A172 (cell line): ENCODE measurements at regions not wholly inside any gene's neighbourhood (a gene's known extent, or its start where the extent isn't known, plus 50 kb on each side); places are given as distances from the start of the nearest gene placed in this dataset.
"Not testable (repeated sequence)": the region's sequence is repeated elsewhere in the genome, so short reads cannot be mapped to it uniquely, and the experiment has no call there.

ENCODE experiments used
- DNase-seq: peaks from one replicate; pipeline ENCODE4 v3.0.0-alpha.2; 2015; ENCODE audit warnings: low spot score

GRCh38 chr16:29145086-29145485 is 160.2 kb downstream of the LAT start:
- DNase-seq: not testable (repeated sequence)

GRCh38 chr16:29144669-29145062 is 159.8 kb downstream of the LAT start:
- not testable (repeated sequence) for DNase-seq

- DNase-seq: not testable (repeated sequence)
Observed at GRCh38 chr16:29143739-29144668, 159.2 kb downstream of the LAT start.

DNA sequence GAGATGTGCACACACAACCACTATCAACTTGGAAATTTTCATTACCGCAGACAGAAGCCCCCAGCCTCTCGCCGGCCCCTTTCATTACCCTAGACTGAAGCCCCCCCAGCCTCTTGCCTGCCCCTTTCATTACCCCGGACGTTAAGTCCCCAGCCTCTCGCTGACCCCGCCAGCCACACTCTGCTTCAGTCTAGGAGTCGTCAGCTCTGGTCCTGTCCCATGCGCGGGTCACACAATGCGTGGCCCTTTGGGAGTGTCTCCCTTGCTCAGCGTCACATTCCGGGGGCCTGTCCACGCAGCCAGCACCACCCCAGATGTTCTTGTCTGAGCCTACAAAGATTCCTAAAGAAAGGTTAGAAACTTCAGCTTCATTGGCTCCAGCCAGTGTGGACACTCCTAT is 157.7 kb downstream of the LAT start:
- DNase-seq: not testable (repeated sequence)

DNA sequence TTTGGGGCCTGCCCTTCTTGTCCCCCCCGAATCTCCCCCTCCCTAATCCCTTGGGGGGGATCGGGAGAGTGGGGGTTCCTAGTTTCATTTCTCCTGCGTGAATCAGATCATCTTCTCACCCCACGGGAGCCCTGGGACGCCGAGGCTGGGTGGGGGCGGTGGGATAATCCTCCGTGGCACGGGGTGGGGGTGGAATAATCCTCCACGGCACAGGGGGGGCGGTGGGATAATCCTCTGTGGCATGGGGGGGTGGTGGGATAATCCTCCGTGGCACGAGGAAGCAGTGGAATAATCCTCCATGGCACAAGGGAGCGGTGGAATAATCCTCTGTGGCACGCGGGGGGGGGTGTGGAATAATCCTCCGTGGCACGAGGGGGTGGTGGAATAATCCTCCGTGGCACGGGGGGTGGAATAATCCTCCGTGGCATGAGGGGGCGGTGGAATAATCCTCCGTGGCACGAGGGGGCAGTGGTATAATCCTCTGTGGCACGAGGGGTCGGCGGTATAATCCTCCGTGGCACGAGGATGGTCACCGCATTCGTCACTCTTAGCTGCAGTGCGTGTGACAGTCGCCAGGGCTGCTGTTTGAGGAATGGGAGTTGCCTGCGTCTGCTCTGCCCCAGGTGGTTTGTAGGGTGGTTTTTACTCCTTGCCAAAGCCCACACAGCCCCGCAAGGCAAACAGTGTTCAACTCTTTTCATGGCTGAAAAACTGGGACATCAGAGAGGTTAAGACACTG is 156.9 kb downstream of the LAT start:
- DNase-seq: no peak

- DNase-seq: not testable (repeated sequence)
Observed at GRCh38 chr16:29141121-29141520, 156.3 kb downstream of the LAT start.

GRCh38 chr16:29139901-29140855 is 155.3 kb downstream of the LAT start:
- DNase-seq: not testable (repeated sequence)

DNA sequence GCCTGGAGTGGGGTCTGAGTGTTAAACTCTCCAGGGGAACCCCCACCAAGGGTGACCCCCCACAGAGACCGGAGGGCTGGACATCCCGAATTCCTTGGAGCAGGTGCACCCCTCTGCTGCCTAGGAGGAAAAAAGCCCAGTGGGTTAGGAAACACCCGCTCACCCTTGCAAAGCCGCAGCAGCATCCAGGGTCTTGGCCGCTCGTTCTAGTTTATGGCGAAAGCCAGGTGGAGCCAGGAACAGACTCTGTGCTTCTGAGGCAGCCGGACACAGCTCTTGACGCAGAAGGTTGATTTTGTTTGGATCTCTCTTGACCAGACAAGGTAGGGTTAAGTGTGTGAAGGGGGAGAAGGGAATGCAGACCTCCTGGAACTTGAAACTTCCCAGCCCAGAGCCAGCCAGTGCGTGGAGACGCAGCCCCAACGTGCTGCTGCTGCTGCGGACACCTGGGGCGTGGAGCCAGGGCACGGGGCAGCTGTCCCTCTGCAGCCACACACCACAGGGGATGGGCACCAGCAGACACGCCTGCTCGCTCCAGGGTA is 154.5 kb downstream of the LAT start:
- no peak for DNase-seq

GRCh38 chr16:29138698-29139097 is 153.8 kb downstream of the LAT start:
- DNase-seq: not testable (repeated sequence)

GRCh38 chr16:29137894-29138662 is 153.2 kb downstream of the LAT start:
- not testable (repeated sequence) for DNase-seq

DNA sequence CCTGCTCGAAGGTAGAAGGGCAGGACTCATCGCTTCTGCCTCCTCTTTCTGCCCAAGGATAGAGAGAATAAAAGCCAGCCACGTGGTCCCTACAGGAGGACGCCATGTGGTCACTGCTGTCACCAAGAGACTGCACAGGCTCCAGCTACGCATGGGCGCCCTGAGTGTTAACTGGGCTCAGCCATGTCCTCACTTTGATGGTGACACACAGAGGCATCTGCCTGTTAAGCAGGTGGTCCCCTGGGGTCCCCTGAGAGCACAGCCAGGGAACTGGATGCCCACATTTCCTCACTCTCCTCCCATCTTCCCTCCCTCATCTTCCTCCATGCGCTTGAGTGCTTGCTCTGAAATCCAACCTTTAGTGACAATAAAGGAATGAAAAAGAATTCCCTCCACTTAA is 152.6 kb downstream of the LAT start:
- DNase-seq: not testable (repeated sequence)

GRCh38 chr16:29136916-29137315 is 152.1 kb downstream of the LAT start:
- DNase-seq: not testable (repeated sequence)

GRCh38 chr16:29136046-29136696 is 151.3 kb downstream of the LAT start:
- DNase-seq: not testable (repeated sequence)

DNA sequence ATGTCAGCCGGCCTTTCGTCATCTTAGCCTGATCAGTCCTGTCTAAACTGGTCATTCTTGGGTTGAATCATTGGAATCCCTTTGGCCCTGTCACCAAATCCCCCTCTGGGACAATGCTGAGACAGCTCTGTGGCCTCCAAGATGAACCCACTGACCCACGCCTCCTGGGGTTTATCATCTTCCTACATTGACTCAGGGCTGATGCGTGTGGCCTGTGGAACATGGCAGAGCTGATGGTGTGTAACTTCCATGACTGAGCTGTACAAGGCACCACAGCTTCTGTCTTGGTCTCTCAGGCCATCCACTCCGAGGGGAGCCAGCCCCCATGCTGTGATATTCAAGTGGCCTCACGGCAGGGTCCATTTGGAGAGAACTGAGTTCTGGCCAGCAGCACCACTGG is 150.2 kb downstream of the LAT start:
- DNase-seq: not testable (repeated sequence)

DNA sequence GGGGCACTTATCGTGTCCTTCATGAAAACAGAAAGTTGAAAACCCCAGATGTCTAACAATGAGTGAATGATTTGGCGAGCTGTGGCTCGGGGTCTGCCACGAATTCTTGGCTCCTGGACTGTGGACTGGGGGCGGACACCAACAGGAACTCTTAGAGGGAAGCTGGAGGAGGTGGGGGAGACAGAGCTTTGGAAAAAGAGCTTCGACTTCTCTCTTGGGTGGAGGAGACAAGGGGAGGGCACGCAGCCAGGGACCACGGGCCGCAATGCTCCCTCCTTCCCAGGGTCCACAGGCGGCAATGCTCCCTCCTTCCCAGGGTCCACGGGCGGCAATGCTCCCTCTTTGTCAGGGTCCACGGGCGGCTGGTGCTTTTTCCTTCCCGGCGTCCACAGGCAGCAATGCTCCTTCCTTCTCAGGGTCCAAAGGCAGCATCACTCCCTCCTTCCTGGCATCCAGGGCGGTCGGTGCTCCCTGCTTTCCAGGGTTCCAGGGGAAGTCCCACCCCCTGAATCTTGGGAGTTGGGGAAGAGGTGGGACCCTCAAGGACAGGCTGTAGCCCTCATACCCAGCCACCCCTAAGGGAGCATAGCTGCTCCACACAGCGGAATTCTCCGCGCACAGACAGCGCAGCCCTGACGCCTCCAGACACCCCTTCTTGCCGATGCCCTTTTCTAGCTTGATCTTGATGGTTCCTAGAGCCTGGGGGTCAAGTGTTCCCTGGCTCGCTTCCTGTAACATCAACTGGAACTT is 149.0 kb downstream of the LAT start:
- DNase-seq: not testable (repeated sequence)

GRCh38 chr16:29132869-29133268 is 148.0 kb downstream of the LAT start:
- DNase-seq: not testable (repeated sequence)

DNA sequence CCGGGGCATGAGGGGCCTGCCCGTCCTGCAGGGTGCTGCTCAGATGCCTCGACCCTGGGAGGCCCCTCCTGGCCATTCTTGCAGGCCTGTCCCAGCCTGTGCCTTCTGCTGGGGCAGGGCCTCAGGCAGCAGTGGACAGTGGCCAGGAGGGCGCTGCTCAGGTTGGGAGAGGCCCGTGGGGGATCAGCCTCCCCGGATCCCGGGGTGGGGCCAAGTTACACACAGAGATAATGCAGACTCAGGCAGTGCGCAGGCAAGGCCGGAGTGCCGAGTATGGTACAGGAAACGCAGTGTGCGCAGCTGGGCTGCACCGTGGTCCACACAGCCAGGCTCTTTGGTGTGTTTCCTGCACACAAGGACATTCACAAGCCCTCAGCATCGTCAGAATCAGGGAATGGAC is 147.6 kb downstream of the LAT start:
- DNase-seq: not testable (repeated sequence)

DNA sequence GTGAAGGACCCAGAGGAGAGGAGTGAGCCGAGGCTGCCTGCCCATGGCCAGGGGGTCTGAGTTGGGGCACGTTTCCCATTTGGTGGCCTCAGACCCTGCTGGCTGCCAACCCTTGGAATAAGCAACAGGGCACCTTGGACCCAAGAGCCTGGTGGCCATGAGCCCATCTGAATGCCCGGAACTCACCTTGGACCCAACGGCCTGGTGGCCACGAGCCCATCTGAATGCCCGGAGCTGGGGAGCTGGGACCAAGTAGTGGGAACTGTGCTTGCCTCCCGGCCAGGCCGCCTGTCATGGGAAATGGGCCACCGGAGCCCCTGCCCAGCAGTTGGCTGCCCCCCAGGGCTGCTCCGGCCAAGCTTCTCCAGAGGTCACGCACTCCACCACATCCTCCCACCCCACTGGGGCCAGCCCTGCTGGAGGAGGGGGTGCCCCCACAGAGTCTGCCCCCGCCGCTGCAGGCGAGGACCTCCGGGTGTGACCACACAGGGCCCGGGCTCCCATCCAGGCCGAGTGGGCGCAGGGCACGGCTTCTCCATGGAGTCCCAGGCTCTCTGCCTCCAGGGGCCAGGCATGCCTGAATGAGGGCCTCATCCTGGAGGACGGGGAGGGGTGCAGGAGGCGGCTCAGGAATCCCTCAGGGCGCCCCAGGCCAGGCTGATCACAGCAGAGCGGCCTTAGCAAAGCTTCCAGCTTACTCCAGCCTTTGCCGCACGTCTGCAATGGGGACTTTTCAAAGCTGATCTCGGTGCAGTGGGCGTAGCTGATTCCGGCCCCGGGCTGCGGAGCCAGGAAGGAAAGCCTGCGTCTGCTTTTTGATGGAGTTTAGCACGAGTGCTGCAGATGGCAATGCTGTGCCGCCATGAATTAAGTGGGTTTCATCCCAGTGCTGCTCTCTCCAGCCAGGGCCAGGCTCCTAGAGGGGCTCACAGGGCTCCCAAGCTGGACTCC is 146.3 kb downstream of the LAT start:
- DNase-seq: not testable (repeated sequence)
